ENCODE measurements at regions not wholly inside any gene's neighbourhood (a gene's known extent, or its start where the extent isn't known, plus 50 kb on each side); places are given as distances from the start of the nearest gene placed in this dataset.

GRCh38 chr13:73779881-73780280 lies 354.3 kb downstream of the KLF12 start:
- TF ChIP-seq CTCF (conservative IDR thresholded peaks at IDR 0.05; ENCODE audit: low read length): no peak
- no peak overlapping the region for H3K4me3 ChIP-seq (ENCODE audit: low read length)
- no peak for DNase-seq (ENCODE audit: low read depth)

GRCh38 chr13:73778242-73778864 lies 355.9 kb downstream of the KLF12 start:
- H3K4me3 ChIP-seq (ENCODE audit: low read length): no peak overlapping the region
- DNase-seq (ENCODE audit: low read depth): no peak
- no peak for TF ChIP-seq CTCF (conservative IDR thresholded peaks at IDR 0.05; ENCODE audit: low read length)

- no peak for DNase-seq (ENCODE audit: low read depth)
- TF ChIP-seq CTCF (conservative IDR thresholded peaks at IDR 0.05; ENCODE audit: low read length): no peak
- H3K4me3 ChIP-seq (ENCODE audit: low read length): no peak overlapping the region
Measured at GRCh38 chr13:73777134-73777533, 357.1 kb downstream of the KLF12 start.

GRCh38 chr13:73776151-73776785 lies 357.9 kb downstream of the KLF12 start:
- no peak for TF ChIP-seq CTCF (conservative IDR thresholded peaks at IDR 0.05; ENCODE audit: low read length)
- no peak for DNase-seq (ENCODE audit: low read depth)
- H3K4me3 ChIP-seq (ENCODE audit: low read length): no peak overlapping the region

GRCh38 chr13:73773168-73773549 lies 361.0 kb downstream of the KLF12 start:
- DNase-seq (ENCODE audit: low read depth): no peak
- no peak overlapping the region for H3K4me3 ChIP-seq (ENCODE audit: low read length)
- no peak for TF ChIP-seq CTCF (conservative IDR thresholded peaks at IDR 0.05; ENCODE audit: low read length)

- no peak overlapping the region for H3K4me3 ChIP-seq (ENCODE audit: low read length)
- no peak for DNase-seq (ENCODE audit: low read depth)
- TF ChIP-seq CTCF (conservative IDR thresholded peaks at IDR 0.05; ENCODE audit: low read length): no peak
Measured at GRCh38 chr13:73772449-73773167, 361.6 kb downstream of the KLF12 start.

Measured in AG10803 (cell line).